NCI-H446 (cell line): ENCODE measurements at regions not wholly inside any gene's neighbourhood (a gene's known extent, or its start where the extent isn't known, plus 50 kb on each side); places are given as distances from the start of the nearest gene placed in this dataset.

Experiments used
- DNase-seq, 2 experiments: peaks; one replicate each; lab custom pipeline; 2025; lab: John Stamatoyannopoulos, UW

DNA sequence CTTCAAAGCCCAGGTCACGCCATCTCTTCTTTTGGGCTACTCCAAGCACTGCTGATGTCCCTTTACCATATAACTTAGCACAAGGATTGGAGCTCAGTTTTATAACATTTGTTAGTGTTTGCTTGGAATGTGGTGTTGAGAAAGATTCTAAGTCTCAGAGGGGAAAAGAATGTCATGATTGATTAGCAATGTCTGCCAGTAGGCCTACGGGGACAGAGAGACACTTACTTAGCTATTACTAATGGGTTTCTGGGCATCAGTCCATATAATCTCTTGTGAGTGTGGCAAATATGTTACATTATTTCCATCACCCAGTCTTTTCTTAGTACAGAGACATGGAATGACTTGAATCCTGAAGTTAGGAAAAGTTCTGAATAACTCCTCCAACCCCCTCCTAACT, 75.4 kb upstream of the FSHB start:
- DNase-seq: no peak

DNA sequence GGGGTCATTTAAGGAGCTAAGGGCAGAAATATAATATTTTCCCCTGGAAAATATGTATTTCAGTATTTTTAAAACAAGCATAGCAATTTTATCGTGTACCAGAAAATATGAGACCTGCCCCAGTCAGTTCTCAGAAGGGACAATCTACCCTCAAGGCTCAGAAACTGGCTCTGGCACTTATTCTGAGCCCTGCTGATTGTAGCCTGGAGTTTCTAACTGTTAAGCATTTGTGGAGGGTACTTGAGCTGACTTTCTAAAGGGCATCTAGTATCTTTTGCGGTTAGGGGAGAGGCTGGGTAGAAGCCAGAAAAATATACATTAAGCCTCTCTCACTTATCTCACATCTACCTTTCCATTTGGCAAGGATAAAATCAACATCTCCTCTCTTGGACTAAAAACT, 71.3 kb upstream of the FSHB start:
- no peak for DNase-seq

DNA sequence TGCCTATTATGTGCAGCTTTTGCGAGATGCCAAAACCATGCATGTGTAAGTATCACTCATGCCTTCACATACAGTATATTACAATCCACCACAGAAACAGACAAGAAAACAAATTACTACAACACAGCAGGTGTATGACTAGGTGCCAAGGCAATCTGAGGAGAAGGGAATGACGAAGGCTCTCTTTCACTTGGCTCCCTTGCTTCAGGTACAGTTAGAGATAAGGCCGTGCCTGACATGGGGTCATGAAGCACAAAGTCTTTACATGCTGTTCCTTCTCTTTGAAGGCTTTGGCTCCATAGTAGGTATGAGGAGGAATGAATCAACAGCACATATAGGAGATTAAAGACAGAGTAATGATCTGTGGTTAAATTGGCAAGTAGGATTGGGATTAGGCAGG, 65.2 kb upstream of the FSHB start:
- DNase-seq: no peak

DNA sequence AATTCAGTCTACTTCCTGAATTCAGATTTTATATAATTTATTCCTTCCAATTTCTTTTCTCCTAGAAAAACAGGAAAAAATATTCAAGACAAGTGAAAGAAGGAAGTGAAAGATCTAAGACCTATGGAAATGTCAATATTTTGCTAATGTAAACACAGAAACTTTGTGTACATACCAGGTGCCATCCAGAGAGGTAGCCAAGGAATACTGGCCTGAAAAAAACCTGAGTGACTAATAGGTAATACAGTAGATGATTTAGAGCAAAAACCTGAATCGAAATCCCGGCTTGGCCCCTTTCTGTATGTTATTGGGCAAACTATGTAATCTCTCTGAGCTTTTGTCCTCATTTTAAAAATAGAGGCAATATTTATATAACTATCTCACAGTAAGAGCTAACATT, 59.2 kb upstream of the FSHB start:
- no peak for DNase-seq

DNA sequence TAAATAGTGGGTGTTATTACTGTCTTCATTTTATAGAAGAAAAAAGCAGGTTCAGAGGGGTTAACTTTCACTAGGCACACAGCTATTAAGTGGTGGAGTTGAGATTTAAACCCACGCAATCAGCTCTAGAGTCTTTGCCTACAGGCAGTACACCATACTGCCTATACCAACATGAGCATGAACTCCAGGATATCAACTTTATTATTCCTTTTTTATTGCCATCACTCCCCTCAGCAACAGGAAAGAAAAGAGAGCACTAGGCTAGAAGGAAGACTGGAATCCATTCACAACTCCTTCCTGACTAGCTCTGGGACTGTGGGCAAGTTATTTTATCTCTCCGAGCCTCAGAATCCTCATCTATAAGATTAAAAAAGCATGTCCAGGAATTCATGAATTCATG, 58.7 kb upstream of the FSHB start:
- DNase-seq: no peak

DNA sequence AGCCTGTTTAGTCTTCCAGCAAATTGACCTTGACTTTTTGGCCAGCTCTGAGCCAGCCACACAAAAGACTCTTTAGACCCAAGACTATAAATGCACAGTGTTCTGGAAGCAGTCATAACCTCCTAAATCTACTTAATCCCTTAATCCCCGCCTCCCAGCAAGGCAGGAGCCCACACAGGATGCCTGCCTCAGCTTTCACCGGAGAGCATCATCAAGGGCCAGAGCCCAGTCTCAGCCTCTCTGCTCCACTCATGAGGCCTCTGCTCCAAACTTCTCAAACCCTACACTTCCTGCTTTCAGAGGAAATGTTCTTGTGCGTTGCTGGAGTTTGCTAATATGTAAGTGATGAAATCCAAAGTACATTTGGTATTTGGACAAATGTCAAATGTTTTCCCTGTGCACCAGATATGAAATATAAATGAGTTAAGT, 57.9 kb upstream of the FSHB start:
- no peak for DNase-seq

DNA sequence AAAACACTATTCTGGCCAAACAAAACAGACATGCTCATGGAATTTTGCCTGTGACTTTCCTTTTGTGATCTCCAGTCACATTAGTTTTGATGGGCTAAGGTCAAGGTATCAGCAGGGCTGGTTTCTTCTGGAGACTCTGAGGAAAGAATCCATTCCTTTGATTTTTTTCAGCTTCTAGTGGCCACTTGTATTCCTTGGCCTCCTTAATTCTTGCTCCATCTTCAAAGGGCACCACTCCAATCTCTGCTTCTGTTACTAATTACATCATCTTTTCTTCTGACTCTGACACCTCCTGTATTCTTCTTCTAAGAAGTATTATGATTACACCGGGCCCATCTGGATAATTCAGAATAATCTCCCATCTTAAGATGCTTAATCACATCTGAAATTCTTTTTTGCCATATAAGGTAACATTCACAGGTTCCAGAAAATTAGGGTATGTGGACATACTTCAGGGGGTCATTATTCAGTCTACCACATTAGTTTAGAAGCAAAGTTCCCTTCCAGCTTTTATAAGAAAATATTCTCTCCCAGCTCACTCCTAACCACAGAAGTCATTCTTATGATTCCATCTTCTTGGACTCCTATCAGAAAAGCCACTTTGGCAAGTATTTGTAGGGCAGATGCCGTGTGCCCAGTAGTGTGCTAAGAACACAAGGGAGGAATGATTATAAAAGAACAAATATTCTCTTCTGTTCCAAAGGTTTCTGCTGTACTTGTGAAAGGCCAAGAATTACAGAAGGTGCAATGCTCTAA, 56.4 kb upstream of the FSHB start:
- no peak for DNase-seq
